Panc1 (cell line): ENCODE measurements at regions not wholly inside any gene's neighbourhood (a gene's known extent, or its start where the extent isn't known, plus 50 kb on each side); places are given as distances from the start of the nearest gene placed in this dataset.

Experiments used
- CTCF ChIP-seq: fragments of 450-650 bp; IDR thresholded peaks from 2 replicates; pipeline ENCODE4 v1.5.1; 2017; ENCODE audit warnings: mild to moderate bottlenecking
- SIN3A ChIP-seq: IDR thresholded peaks from 2 replicates; pipeline ENCODE4 v1.6.1; 2012; ENCODE audit warnings: low read depth, mild to moderate bottlenecking, low read length, moderate library complexity, borderline replicate concordance; ENCODE audit not compliant: insufficient read depth
- TCF7L2 ChIP-seq: IDR thresholded peaks from 2 replicates; pipeline ENCODE4 v1.6.1; 2011; ENCODE audit warnings: mild to moderate bottlenecking, low read depth, low read length, inconsistent platforms

GRCh38 chr13:40433001-40433400 lies 233.4 kb downstream of the FOXO1 start:
- TF ChIP-seq CTCF (no peak), TCF7L2 (no peak), SIN3A (no peak)
